22Rv1 (cell line): ENCODE measurements at regions not wholly inside any gene's neighbourhood (a gene's known extent, or its start where the extent isn't known, plus 50 kb on each side); places are given as distances from the start of the nearest gene placed in this dataset.

Experiments used
- H3K27ac ChIP-seq: fragments of 450-650 bp; 2 replicates; pipeline ENCODE4 v1.5.1; 2017
- ZFX ChIP-seq: fragments of 450-650 bp; IDR thresholded peaks from 2 replicates; pipeline ENCODE4 v1.6.1; 2017; ENCODE audit warnings: antibody characterized with exemption, borderline replicate concordance
- TF ChIP-seq, protein P1 (sequence below): fragments of 450-650 bp; IDR thresholded peaks from 2 replicates; pipeline ENCODE4 v1.5.1; 2017; ENCODE audit warnings: mild to moderate bottlenecking

DNA sequence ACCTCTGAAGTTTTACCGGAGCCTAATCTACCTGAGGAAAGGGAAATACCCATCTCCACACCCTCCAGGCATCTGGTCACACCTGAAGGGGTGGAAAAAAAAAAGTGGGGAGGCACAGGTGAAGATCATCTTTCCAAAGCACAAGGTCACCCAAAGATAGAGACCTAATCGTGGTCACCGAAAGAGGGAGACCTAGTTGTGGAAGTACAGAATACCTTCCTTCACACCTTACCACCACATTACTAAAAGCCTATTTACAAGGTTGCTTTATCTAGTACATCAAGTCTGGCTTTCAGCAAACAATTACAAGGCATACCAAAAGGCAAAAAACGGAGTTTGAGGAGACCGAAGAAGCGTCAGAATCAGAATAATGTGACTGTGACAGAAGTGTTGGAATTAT, 110.0 kb upstream of the ARPP21 start:
- no peak for TF ChIP-seq ZFX
- TF ChIP-seq, protein P1, sequence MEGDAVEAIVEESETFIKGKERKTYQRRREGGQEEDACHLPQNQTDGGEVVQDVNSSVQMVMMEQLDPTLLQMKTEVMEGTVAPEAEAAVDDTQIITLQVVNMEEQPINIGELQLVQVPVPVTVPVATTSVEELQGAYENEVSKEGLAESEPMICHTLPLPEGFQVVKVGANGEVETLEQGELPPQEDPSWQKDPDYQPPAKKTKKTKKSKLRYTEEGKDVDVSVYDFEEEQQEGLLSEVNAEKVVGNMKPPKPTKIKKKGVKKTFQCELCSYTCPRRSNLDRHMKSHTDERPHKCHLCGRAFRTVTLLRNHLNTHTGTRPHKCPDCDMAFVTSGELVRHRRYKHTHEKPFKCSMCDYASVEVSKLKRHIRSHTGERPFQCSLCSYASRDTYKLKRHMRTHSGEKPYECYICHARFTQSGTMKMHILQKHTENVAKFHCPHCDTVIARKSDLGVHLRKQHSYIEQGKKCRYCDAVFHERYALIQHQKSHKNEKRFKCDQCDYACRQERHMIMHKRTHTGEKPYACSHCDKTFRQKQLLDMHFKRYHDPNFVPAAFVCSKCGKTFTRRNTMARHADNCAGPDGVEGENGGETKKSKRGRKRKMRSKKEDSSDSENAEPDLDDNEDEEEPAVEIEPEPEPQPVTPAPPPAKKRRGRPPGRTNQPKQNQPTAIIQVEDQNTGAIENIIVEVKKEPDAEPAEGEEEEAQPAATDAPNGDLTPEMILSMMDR = no peak
- H3K27ac ChIP-seq = no peak overlapping the region

DNA sequence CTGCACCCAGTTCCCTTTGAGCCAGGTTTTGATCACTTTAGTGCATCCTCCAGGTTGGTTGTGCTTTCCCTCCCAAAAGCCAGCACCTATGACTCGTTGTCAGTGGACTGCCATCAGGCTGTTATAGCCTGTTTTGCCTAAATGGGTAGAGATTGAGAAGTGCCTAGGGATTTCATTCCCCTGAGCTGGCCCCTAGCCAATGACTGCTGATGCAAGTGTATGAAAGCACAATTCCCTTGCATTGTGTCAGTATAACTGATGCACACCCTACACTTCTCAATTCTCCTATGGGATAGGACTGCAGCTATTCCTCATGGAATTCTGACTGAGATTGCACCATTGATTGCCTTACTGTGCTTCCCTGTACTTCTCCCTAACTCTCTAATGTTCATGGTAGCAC, 102.1 kb upstream of the ARPP21 start:
- no peak overlapping the region for H3K27ac ChIP-seq
- TF ChIP-seq ZFX = no peak
- TF ChIP-seq, protein P1 = no peak

DNA sequence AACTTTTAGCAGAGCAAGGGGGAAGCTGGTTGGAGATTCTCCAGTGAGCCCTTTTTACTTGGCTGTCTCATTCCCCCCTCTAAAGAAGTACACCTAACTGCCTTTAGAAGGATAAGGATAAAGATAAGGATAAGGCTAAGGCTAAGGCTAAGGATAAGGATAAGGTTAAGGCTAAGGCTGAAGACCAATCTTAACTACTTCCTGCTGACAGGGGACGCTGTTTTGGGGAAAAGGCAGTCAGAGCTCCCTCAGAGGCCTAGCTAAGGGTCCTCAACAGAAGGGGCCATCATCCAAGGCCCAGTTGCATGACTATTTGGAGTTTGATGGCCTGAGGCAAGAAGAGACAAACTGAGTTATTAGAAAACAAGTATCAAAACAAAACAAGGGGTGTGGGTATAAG, 94.3 kb upstream of the ARPP21 start:
- no peak overlapping the region for H3K27ac ChIP-seq
- TF ChIP-seq ZFX = no peak
- TF ChIP-seq, protein P1 = no peak

DNA sequence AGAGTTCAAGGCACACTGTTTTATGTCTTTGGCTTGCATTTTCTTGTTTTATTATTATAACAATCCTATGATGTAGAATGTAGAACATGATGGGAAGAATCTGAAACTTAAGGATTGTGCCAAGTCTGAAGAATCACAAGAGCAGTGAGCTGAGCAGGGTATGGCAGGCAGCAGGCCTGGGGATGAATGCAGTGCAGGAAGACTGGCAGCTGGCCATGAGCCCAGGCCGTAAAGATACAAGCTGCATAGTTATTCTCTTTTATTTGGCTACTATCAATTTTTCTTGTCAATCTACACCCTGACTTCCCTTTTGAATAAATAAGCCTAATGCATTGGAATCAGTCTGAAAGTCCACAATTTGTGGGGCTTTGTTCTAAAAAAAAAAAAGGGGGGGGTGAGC, 89.6 kb upstream of the ARPP21 start:
- no peak overlapping the region for H3K27ac ChIP-seq
- no peak for TF ChIP-seq ZFX
- TF ChIP-seq, protein P1 = no peak

DNA sequence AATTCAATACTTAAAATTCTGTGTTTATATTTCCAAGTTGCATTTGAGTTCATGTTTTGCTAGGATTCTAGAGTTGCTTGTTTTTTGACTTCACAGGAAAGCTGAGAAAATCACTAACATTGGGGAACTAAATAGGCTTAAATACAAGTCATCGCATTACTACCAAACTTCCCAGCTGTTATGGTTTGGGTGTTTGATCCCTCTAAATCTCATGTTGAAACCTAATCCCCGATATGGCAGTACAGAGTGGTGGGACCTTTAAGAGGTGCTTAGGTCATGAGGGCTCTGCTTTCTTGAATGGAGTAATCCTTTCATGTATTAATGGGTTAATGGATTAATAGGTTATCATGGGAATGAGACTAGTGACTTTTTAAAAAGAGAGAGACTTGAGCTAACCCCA, 77.2 kb upstream of the ARPP21 start:
- TF ChIP-seq ZFX = no peak
- TF ChIP-seq, protein P1 = no peak
- no peak overlapping the region for H3K27ac ChIP-seq

- TF ChIP-seq, protein P1 = no peak
- TF ChIP-seq ZFX = no peak
- H3K27ac ChIP-seq = no peak overlapping the region
These were observed 74.3 kb upstream of the ARPP21 start for GRCh38 chr3:35565048-35565447.
